Neuronal stem cell (in vitro differentiated cells): ENCODE measurements at regions not wholly inside any gene's neighbourhood (a gene's known extent, or its start where the extent isn't known, plus 50 kb on each side); places are given as distances from the start of the nearest gene placed in this dataset.
"Not testable (repeated sequence)": the region's sequence is repeated elsewhere in the genome, so short reads cannot be mapped to it uniquely, and the experiment has no call there.

Source experiments
- DNase-seq: peaks from one replicate; pipeline ENCODE4 v3.0.0-alpha.2; 2013; ENCODE audit warnings: low spot score
- H2AFZ ChIP-seq: one replicate; pipeline ENCODE4 v1.6.1; 2013; ENCODE audit warnings: mild to moderate bottlenecking, low read length, inconsistent platforms
- H2AK5ac ChIP-seq: 2 replicates; pipeline ENCODE4 v1.6.1; 2013; ENCODE audit warnings: low read depth, mild to moderate bottlenecking, inconsistent platforms, low read length, moderate library complexity, mixed read lengths
- H2BK120ac ChIP-seq: 2 replicates; pipeline ENCODE4 v1.6.1; 2013; ENCODE audit warnings: low read depth, mild to moderate bottlenecking, inconsistent platforms, low read length, moderate library complexity, mixed read lengths
- H2BK12ac ChIP-seq: one replicate; pipeline ENCODE4 v1.6.1; 2013; ENCODE audit warnings: low read length, inconsistent platforms
- H2BK15ac ChIP-seq: 2 replicates; pipeline ENCODE4 v1.6.1; 2013; ENCODE audit warnings: mild to moderate bottlenecking, low read length, inconsistent platforms, mixed read lengths
- H2BK5ac ChIP-seq: one replicate; pipeline ENCODE4 v1.6.1; 2013; ENCODE audit warnings: inconsistent platforms, mild to moderate bottlenecking, low read length, moderate library complexity
- H3K14ac ChIP-seq: one replicate; pipeline ENCODE4 v1.6.1; 2013; ENCODE audit warnings: low read length, inconsistent platforms
- H3K18ac ChIP-seq: 2 replicates; pipeline ENCODE4 v1.6.1; 2013; ENCODE audit warnings: low read length, inconsistent platforms
- H3K23ac ChIP-seq: 2 replicates; pipeline ENCODE4 v1.6.1; 2013; ENCODE audit warnings: low read depth, mild to moderate bottlenecking, mixed read lengths, low read length, inconsistent platforms; ENCODE audit not compliant: poor library complexity
- H3K27ac ChIP-seq: replicated peaks from 3 replicates; pipeline ENCODE4 v1.5.1; 2013; ENCODE audit warnings: low read length, inconsistent platforms
- H3K27me3 ChIP-seq, 3 experiments: 2 replicates each; pipeline ENCODE4 v1.6.1; 2013; ENCODE audit warnings: low read length in 3 of 3, mild to moderate bottlenecking in 2 of 3, inconsistent platforms in 1 of 3, low read depth in 1 of 3, mixed read lengths in 1 of 3, moderate library complexity in 1 of 3; ENCODE audit not compliant: control insufficient read depth in 3 of 3, insufficient read depth in 3 of 3
- H3K36me3 ChIP-seq, 2 donors: replicated peaks in 1 of 2; 2 replicates each; pipeline ENCODE4 v1.6.1; 2013; ENCODE audit warnings: low read length in 2 of 2; ENCODE audit not compliant: control insufficient read depth in 2 of 2, insufficient read depth in 2 of 2
- H3K4ac ChIP-seq: 2 replicates; pipeline ENCODE4 v1.6.1; 2013; ENCODE audit warnings: inconsistent platforms, mild to moderate bottlenecking, low read length, moderate library complexity
- H3K4me1 ChIP-seq, 2 donors: 1 replicate in 1 of 2; 2 replicates in 1 of 2; pipeline ENCODE4 v1.6.1; 2013; ENCODE audit warnings: low read length in 2 of 2, low read depth in 1 of 2; ENCODE audit not compliant: control insufficient read depth in 2 of 2, insufficient read depth in 1 of 2
- H3K4me2 ChIP-seq: one replicate; pipeline ENCODE4 v1.6.1; 2013; ENCODE audit warnings: mild to moderate bottlenecking, low read length, inconsistent platforms; ENCODE audit not compliant: insufficient read depth, poor library complexity, severe bottlenecking
- H3K4me3 ChIP-seq, 2 donors: 2 replicates each; pipeline ENCODE4 v1.5.1; 2013; ENCODE audit warnings: low read length in 2 of 2, mild to moderate bottlenecking in 2 of 2, inconsistent platforms in 1 of 2, moderate library complexity in 1 of 2
- H3K79me1 ChIP-seq: one replicate; pipeline ENCODE4 v1.6.1; 2013; ENCODE audit warnings: low read depth, mild to moderate bottlenecking, inconsistent platforms, low read length, moderate library complexity
- H3K9ac ChIP-seq: one replicate; pipeline ENCODE4 v1.6.1; 2013; ENCODE audit warnings: mild to moderate bottlenecking, low read depth, low read length, inconsistent platforms; ENCODE audit not compliant: poor library complexity
- H3K9me3 ChIP-seq, 2 donors: replicated peaks in 1 of 2; 2 replicates each; pipeline versions ENCODE3 to v1.6.1; 2013; ENCODE audit warnings: low read length in 2 of 2, mild to moderate bottlenecking in 2 of 2, inconsistent platforms in 1 of 2, low read depth in 1 of 2, mixed read lengths in 1 of 2, moderate library complexity in 1 of 2; ENCODE audit not compliant: control insufficient read depth in 2 of 2, insufficient read depth in 1 of 2
- H4K8ac ChIP-seq: one replicate; pipeline ENCODE4 v1.6.1; 2013; ENCODE audit warnings: low read depth, mild to moderate bottlenecking, inconsistent platforms, low read length, moderate library complexity
- H4K91ac ChIP-seq: one replicate; pipeline ENCODE4 v1.6.1; 2013; ENCODE audit warnings: low read length, low read depth, mild to moderate bottlenecking, inconsistent platforms; ENCODE audit not compliant: poor library complexity
- WGBS, 2 donors: extraction: QIAGEN DNeasy Blood & Tissue Kit; methylation state at CpG; one replicate each; pipeline ENCODE4 v1.1.7; 2013; ENCODE audit warnings: missing lambda C conversion rate in 2 of 2, mixed read lengths in 1 of 2; ENCODE audit not compliant: insufficient read length in 2 of 2, insufficient replicate concordance in 1 of 2; ENCODE audit errors: extremely low coverage in 2 of 2; 5-methylcytosine and 5-hydroxymethylcytosine counted together

DNA sequence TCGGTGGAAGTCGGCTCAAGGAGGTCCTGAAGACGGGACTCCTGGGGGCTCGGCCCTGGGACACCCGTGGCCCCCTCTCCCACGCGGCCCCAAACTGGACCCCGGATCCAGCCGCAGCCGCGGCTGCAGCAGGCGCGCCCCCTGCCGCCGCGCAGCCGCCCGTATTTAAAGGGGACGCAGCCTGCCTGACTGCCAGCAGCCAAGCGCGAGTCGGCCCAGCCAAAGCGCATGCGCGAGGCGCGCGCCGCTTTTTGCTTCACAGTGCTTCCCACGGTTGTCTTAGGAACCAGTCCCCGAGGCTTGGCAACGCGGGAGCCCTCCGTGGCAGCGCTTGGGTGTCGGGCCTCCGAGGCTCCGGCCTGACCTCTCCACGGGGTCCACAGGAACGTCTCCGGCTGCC lies 684.4 kb downstream of the KCNJ18 start:
- H3K14ac ChIP-seq, H2AFZ ChIP-seq: not testable (repeated sequence)

GRCh38 chr17:22378748-22379147 lies 686.4 kb downstream of the KCNJ18 start:
- DNase-seq, H4K91ac ChIP-seq, H3K36me3 ChIP-seq, H4K8ac ChIP-seq, H3K4me3 ChIP-seq, H3K18ac ChIP-seq, H2BK5ac ChIP-seq, H3K4me1 ChIP-seq, H2AK5ac ChIP-seq, H2BK120ac ChIP-seq, H3K9ac ChIP-seq, H3K4ac ChIP-seq, H2BK15ac ChIP-seq, H3K4me2 ChIP-seq, H3K14ac ChIP-seq, H2AFZ ChIP-seq, H3K27me3 ChIP-seq, H3K23ac ChIP-seq, H3K27ac ChIP-seq, H2BK12ac ChIP-seq, H3K79me1 ChIP-seq: not testable (repeated sequence)
- no CpG with 5 or more reads among the region's 19 CpGs for WGBS, 2 donors
- H3K9me3 ChIP-seq = peaks cover 0 to 11% of the 10 kb centered on the region in 2 donors

More for the DNA sequence above, 684.4 kb downstream of the KCNJ18 start:
- not testable (repeated sequence) for H3K18ac ChIP-seq, H2BK15ac ChIP-seq, H3K27me3 ChIP-seq, H3K27ac ChIP-seq, H3K9ac ChIP-seq, H2BK12ac ChIP-seq, H3K4ac ChIP-seq, H3K4me3 ChIP-seq, H2AK5ac ChIP-seq, H3K23ac ChIP-seq, H2BK120ac ChIP-seq, H3K4me2 ChIP-seq, H4K91ac ChIP-seq, H2BK5ac ChIP-seq, H3K36me3 ChIP-seq, H3K79me1 ChIP-seq, DNase-seq, H4K8ac ChIP-seq, H3K4me1 ChIP-seq
- no CpG with 5 or more reads among the region's 41 CpGs for WGBS, 2 donors
- peaks cover 0 to 12% of the 10 kb centered on the region in 2 donors for H3K9me3 ChIP-seq

GRCh38 chr17:22381589-22381988 lies 689.3 kb downstream of the KCNJ18 start:
- H2AFZ ChIP-seq, H3K14ac ChIP-seq, H3K27me3 ChIP-seq, H2AK5ac ChIP-seq, H3K27ac ChIP-seq, H2BK120ac ChIP-seq, H3K4me2 ChIP-seq, H2BK5ac ChIP-seq, H3K9ac ChIP-seq, H4K8ac ChIP-seq, H3K4ac ChIP-seq, H3K4me1 ChIP-seq, H2BK12ac ChIP-seq, H3K79me1 ChIP-seq, H3K36me3 ChIP-seq, H3K9me3 ChIP-seq, H3K18ac ChIP-seq, H3K23ac ChIP-seq, H4K91ac ChIP-seq, H3K4me3 ChIP-seq, H2BK15ac ChIP-seq, DNase-seq: not testable (repeated sequence)
- no CpG with 5 or more reads among the region's 40 CpGs for WGBS, 2 donors

DNA sequence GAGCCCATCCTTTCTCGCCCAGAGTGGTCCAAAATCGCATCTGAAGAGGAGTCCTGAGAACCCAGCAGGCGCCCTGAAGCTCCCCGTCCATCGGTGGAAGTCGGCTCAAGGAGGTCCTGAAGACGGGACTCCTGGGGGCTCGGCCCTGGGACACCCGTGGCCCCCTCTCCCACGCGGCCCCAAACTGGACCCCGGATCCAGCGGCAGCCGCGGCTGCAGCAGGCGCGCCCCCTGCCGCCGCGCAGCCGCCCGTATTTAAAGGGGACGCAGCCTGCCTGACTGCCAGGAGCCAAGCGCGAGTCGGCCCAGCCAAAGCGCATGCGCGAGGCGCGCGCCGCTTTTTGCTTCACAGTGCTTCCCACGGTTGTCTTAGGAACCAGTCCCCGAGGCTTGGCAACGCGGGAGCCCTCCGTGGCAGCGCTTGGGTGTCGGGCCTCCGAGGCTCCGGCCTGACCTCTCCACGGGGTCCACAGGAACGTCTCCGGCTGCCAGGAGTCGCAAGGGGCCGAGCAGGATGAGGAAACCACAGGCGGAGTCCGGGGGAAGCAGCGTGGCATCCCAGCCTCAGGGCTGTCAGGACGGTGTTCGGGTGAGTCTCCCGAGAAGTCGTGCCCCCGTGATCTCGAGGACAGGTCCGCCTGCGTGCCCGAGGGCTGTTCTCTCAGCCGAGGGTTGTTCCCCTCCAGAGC lies 691.6 kb downstream of the KCNJ18 start:
- not testable (repeated sequence) for H3K9me3 ChIP-seq, H3K27ac ChIP-seq, H3K9ac ChIP-seq, H3K14ac ChIP-seq, H3K4ac ChIP-seq, H3K18ac ChIP-seq, H2BK120ac ChIP-seq, DNase-seq, H3K4me3 ChIP-seq, H3K79me1 ChIP-seq, H3K4me2 ChIP-seq, H3K23ac ChIP-seq, H3K36me3 ChIP-seq, H2BK15ac ChIP-seq, H3K4me1 ChIP-seq, H4K8ac ChIP-seq, H3K27me3 ChIP-seq, H2AK5ac ChIP-seq, H2BK12ac ChIP-seq, H2AFZ ChIP-seq, H2BK5ac ChIP-seq, H4K91ac ChIP-seq
- WGBS, 2 donors = no CpG with 5 or more reads among the region's 60 CpGs
